Neural cell (in vitro differentiated cells): ENCODE measurements at regions not wholly inside any gene's neighbourhood (a gene's known extent, or its start where the extent isn't known, plus 50 kb on each side); places are given as distances from the start of the nearest gene placed in this dataset.

Source experiments
- EP300 ChIP-seq: fragments of 450-650 bp; conservative IDR thresholded peaks from 2 replicates; pipeline ENCODE4 v1.6.1; 2014; ENCODE audit warnings: antibody characterized with exemption, mild to moderate bottlenecking, moderate library complexity; ENCODE audit not compliant: poor library complexity, severe bottlenecking
- EZH2 ChIP-seq: fragments of 200-600, 300-800 bp; shearing (Covaris generic), sonication (generic); IDR thresholded peaks from 2 replicates; pipeline ENCODE4 v1.6.1; 2014; ENCODE audit warnings: antibody characterized with exemption, low read length, borderline replicate concordance, mild to moderate bottlenecking; ENCODE audit not compliant: insufficient read depth, poor library complexity, severe bottlenecking
- MXI1 ChIP-seq: fragments of 450-650 bp; conservative IDR thresholded peaks from 2 replicates; pipeline ENCODE4 v1.6.1; 2014; ENCODE audit warnings: antibody characterized with exemption, mild to moderate bottlenecking; ENCODE audit not compliant: poor library complexity, severe bottlenecking
- SMC3 ChIP-seq: fragments of 450-650 bp; conservative IDR thresholded peaks from 2 replicates; pipeline ENCODE4 v1.6.1; 2014; ENCODE audit warnings: antibody characterized with exemption, mild to moderate bottlenecking, moderate library complexity; ENCODE audit not compliant: poor library complexity
- TF ChIP-seq, protein P1 (sequence below): fragments of 450-650 bp; IDR thresholded peaks from 2 replicates; pipeline ENCODE4 v1.5.1; 2014; ENCODE audit warnings: antibody characterized with exemption, mild to moderate bottlenecking, moderate library complexity; ENCODE audit not compliant: poor library complexity, severe bottlenecking

DNA sequence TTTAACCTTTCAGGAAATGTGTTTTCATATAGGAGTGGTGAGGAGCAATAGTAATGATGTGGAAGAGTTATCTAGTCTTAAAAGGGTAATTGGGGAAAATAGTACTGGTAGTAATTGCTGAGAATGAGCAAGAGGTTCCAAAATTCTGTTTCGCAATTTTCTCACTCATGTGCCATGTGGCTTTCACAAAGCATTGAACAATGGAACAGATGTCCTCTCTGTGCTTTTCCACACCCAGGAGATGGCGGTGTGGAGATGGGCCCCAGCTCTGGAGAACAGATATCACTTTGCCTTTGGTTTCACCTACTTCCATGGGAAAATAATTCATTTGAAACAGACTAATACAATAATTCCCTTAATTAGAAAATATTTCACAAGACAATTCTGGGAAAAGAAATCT is 170.0 kb upstream of the SLC10A2 start:
- TF ChIP-seq, protein P1, sequence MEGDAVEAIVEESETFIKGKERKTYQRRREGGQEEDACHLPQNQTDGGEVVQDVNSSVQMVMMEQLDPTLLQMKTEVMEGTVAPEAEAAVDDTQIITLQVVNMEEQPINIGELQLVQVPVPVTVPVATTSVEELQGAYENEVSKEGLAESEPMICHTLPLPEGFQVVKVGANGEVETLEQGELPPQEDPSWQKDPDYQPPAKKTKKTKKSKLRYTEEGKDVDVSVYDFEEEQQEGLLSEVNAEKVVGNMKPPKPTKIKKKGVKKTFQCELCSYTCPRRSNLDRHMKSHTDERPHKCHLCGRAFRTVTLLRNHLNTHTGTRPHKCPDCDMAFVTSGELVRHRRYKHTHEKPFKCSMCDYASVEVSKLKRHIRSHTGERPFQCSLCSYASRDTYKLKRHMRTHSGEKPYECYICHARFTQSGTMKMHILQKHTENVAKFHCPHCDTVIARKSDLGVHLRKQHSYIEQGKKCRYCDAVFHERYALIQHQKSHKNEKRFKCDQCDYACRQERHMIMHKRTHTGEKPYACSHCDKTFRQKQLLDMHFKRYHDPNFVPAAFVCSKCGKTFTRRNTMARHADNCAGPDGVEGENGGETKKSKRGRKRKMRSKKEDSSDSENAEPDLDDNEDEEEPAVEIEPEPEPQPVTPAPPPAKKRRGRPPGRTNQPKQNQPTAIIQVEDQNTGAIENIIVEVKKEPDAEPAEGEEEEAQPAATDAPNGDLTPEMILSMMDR: no peak
- TF ChIP-seq SMC3 (no peak), EZH2 (no peak), MXI1 (no peak), EP300 (no peak)
